ENCODE measurements at regions not wholly inside any gene's neighbourhood (a gene's known extent, or its start where the extent isn't known, plus 50 kb on each side); places are given as distances from the start of the nearest gene placed in this dataset.

DNA sequence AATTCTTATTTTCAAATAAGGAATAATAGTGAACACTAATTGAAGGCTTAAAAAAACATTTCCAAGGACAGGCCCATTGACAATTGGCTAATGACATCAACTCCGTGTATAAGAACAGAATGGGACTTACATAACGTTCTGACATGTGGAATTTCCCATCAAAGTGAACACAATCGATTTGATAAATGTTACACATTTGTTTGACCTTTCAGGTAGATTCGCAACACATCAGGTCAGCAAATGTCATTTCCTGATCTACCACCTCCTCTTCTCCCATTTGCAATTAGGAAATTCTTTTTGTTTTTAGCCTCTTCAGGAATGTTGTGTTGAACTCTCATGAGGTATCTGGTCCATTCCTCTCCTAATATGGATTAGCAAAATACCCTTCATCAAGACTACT lies 292.9 kb upstream of the SLC14A2 start:
- Histone ChIP-seq H3K4me1 (ENCODE audit: insufficient read depth, low read length) (no peaks in the 10 kb centered on the region), H3K27me3 (ENCODE audit: control insufficient read depth in 1 of 2, insufficient read depth in 2 of 2, low read length in 2 of 2) (no peaks in the 10 kb centered on the region), H3K9me3 (ENCODE audit: control insufficient read depth in 1 of 2, insufficient read depth in 1 of 2, low read length in 2 of 2) (peaks cover 0 to 7% of the 10 kb centered on the region in 2 experiments), H3K27ac (ENCODE audit: low read depth in 1 of 2, low read length in 2 of 2) (no peak overlapping the region), H3K36me3 (ENCODE audit: insufficient read depth, low read length) (no peaks in the 10 kb centered on the region), H3K4me3 (ENCODE audit: low read length) (no peak overlapping the region)
- TF ChIP-seq, protein P1, sequence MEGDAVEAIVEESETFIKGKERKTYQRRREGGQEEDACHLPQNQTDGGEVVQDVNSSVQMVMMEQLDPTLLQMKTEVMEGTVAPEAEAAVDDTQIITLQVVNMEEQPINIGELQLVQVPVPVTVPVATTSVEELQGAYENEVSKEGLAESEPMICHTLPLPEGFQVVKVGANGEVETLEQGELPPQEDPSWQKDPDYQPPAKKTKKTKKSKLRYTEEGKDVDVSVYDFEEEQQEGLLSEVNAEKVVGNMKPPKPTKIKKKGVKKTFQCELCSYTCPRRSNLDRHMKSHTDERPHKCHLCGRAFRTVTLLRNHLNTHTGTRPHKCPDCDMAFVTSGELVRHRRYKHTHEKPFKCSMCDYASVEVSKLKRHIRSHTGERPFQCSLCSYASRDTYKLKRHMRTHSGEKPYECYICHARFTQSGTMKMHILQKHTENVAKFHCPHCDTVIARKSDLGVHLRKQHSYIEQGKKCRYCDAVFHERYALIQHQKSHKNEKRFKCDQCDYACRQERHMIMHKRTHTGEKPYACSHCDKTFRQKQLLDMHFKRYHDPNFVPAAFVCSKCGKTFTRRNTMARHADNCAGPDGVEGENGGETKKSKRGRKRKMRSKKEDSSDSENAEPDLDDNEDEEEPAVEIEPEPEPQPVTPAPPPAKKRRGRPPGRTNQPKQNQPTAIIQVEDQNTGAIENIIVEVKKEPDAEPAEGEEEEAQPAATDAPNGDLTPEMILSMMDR (IDR thresholded peaks at IDR 0.05) = no peak
- DNase-seq (no peak), ATAC-seq (ENCODE audit: poor library complexity) (no peak)
- ChIA-PET POLR2A (no interaction called here), CTCF (no interaction called here)
- H3K4me1 Mint-ChIP-seq (ENCODE audit: low read depth) = no peaks in the 10 kb centered on the region
- H3K36me3 Mint-ChIP-seq (ENCODE audit: low read depth) = no peaks in the 10 kb centered on the region
- intact Hi-C loops (cut with DNase I, micrococcal nuclease) = no loop called here
- no peak overlapping the region for H3K4me3 Mint-ChIP-seq
- no peak overlapping the region for H3K27ac Mint-ChIP-seq
- H3K9me3 Mint-ChIP-seq = no peaks in the 10 kb centered on the region
- H3K27me3 Mint-ChIP-seq = no peaks in the 10 kb centered on the region

DNA sequence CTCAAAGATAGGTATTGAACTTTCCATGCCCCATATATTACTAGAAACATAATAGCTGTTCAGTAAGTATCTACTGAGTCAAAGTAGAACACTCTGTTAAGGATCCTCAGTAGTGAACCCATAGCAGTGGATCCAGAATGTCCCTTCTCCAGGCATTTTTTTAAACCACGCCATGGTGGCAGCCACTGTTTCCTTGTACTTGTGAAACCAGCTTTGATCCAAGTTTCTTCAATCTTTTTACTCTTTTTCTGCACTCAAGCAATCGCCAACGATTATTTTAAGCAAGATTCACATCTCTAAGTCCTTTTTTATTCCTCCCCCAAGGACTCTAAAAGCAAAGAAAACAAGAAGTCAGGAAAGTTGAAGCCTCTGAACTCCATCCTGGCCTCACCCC lies 291.2 kb upstream of the SLC14A2 start:
- no peaks in the 10 kb centered on the region for H3K4me1 ChIP-seq (ENCODE audit: insufficient read depth, low read length)
- no peaks in the 10 kb centered on the region for H3K9me3 ChIP-seq (ENCODE audit: control insufficient read depth in 1 of 2, insufficient read depth in 1 of 2, low read length in 2 of 2)
- CTCF ChIA-PET = no interaction called here
- no peak overlapping the region for H3K4me3 ChIP-seq (ENCODE audit: low read length)
- H3K36me3 ChIP-seq (ENCODE audit: insufficient read depth, low read length) = no peaks in the 10 kb centered on the region
- POLR2A ChIA-PET = no interaction called here
- no peaks in the 10 kb centered on the region for H3K27me3 ChIP-seq (ENCODE audit: control insufficient read depth in 1 of 2, insufficient read depth in 2 of 2, low read length in 2 of 2)
- no peak for ATAC-seq (ENCODE audit: poor library complexity)
- no peak overlapping the region for H3K27ac ChIP-seq (ENCODE audit: low read depth in 1 of 2, low read length in 2 of 2)
- no peak overlapping the region for H3K4me3 Mint-ChIP-seq
- no peak for DNase-seq
- no peaks in the 10 kb centered on the region for H3K27me3 Mint-ChIP-seq
- no peaks in the 10 kb centered on the region for H3K4me1 Mint-ChIP-seq (ENCODE audit: low read depth)
- no peak overlapping the region for H3K27ac Mint-ChIP-seq
- H3K9me3 Mint-ChIP-seq = no peaks in the 10 kb centered on the region
- no peaks in the 10 kb centered on the region for H3K36me3 Mint-ChIP-seq (ENCODE audit: low read depth)
- intact Hi-C loops (cut with DNase I, micrococcal nuclease) = no loop called here
- TF ChIP-seq, protein P1 (IDR thresholded peaks at IDR 0.05) = no peak

GRCh38 chr18:45324495-45325113 lies 290.7 kb upstream of the SLC14A2 start:
- intact Hi-C loops (cut with DNase I, micrococcal nuclease) = no loop called here
- H3K36me3 Mint-ChIP-seq (ENCODE audit: low read depth) = no peaks in the 10 kb centered on the region
- TF ChIP-seq, protein P1 (IDR thresholded peaks at IDR 0.05) = no peak
- Histone ChIP-seq H3K9me3 (ENCODE audit: control insufficient read depth in 1 of 2, insufficient read depth in 1 of 2, low read length in 2 of 2) (no peaks in the 10 kb centered on the region), H3K36me3 (ENCODE audit: insufficient read depth, low read length) (no peaks in the 10 kb centered on the region), H3K4me3 (ENCODE audit: low read length) (no peak overlapping the region), H3K27me3 (ENCODE audit: control insufficient read depth in 1 of 2, insufficient read depth in 2 of 2, low read length in 2 of 2) (no peaks in the 10 kb centered on the region), H3K27ac (ENCODE audit: low read depth in 1 of 2, low read length in 2 of 2) (no peak overlapping the region), H3K4me1 (ENCODE audit: insufficient read depth, low read length) (no peaks in the 10 kb centered on the region)
- ChIA-PET CTCF (no interaction called here), POLR2A (no interaction called here)
- H3K4me3 Mint-ChIP-seq = no peak overlapping the region
- H3K4me1 Mint-ChIP-seq (ENCODE audit: low read depth) = no peaks in the 10 kb centered on the region
- DNase-seq (no peak), ATAC-seq (ENCODE audit: poor library complexity) (no peak)
- no peaks in the 10 kb centered on the region for H3K9me3 Mint-ChIP-seq
- H3K27ac Mint-ChIP-seq = no peak overlapping the region
- no peaks in the 10 kb centered on the region for H3K27me3 Mint-ChIP-seq
